H1 (cell line): ENCODE measurements at regions not wholly inside any gene's neighbourhood (a gene's known extent, or its start where the extent isn't known, plus 50 kb on each side); places are given as distances from the start of the nearest gene placed in this dataset.

Experiments used
- CTCF ChIA-PET: fragments of 300-600 bp; sonication (Branson Sonifier 250); formaldehyde crosslinking; loops from one replicate; lab custom pipeline; 2021; ENCODE audit not compliant: partially characterized antibody; lab: Charles Lee
- POLR2A ChIA-PET: fragments of 300-600 bp; sonication (Branson Sonifier 250); formaldehyde crosslinking; loops from one replicate; lab custom pipeline; 2021; ENCODE audit warnings: inconsistent platforms; ENCODE audit not compliant: partially characterized antibody; lab: Charles Lee
- DNase-seq, 2 experiments: peaks; one replicate each; pipeline versions ENCODE4 v3.0.0 to v3.0.0-alpha.2; 2010 to 2022; ENCODE audit warnings: low spot score in 2 of 2, low read depth in 1 of 2, mixed read lengths in 1 of 2
- FAIRE-seq: peaks from 2 replicates; lab custom pipeline; 2011; peaks lifted over from hg19 to GRCh38; lab: Jason Lieb, UNC
- H2AFZ ChIP-seq: 2 replicates; pipeline ENCODE4 v1.8.1; 2012; ENCODE audit warnings: low read length, inconsistent platforms
- H2AK5ac ChIP-seq: 2 replicates; pipeline ENCODE4 v1.6.1; 2013; ENCODE audit warnings: low read depth, low read length
- H2BK120ac ChIP-seq: replicated peaks from 2 replicates; pipeline ENCODE3; 2013; ENCODE audit warnings: low read depth, low read length, inconsistent platforms
- H2BK12ac ChIP-seq: 2 replicates; pipeline ENCODE4 v1.6.1; 2013; ENCODE audit warnings: low read depth, low read length
- H2BK15ac ChIP-seq: 2 replicates; pipeline ENCODE4 v1.6.1; 2013; ENCODE audit warnings: low read length
- H2BK20ac ChIP-seq: 2 replicates; pipeline ENCODE4 v1.6.1; 2013; ENCODE audit warnings: low read length
- H2BK5ac ChIP-seq: 2 replicates; pipeline ENCODE4 v1.6.1; 2013; ENCODE audit warnings: low read depth, low read length
- H3K14ac ChIP-seq: 2 replicates; pipeline ENCODE4 v1.6.1; 2013; ENCODE audit warnings: inconsistent platforms; ENCODE audit not compliant: insufficient read length
- H3K18ac ChIP-seq: 2 replicates; pipeline ENCODE4 v1.6.1; 2013; ENCODE audit warnings: low read length; ENCODE audit errors: extremely low read depth
- H3K23ac ChIP-seq: 2 replicates; pipeline ENCODE4 v1.6.1; 2013; ENCODE audit warnings: inconsistent platforms; ENCODE audit not compliant: insufficient read length
- H3K23me2 ChIP-seq: 2 replicates; pipeline ENCODE4 v1.6.1; 2013; ENCODE audit warnings: low read depth, low read length
- H3K27ac ChIP-seq: 2 replicates; pipeline ENCODE4 v1.6.1; 2011; ENCODE audit warnings: low read depth, low read length, inconsistent platforms
- H3K27me3 ChIP-seq, 4 experiments: replicated peaks in 1 of 4; 1 replicate in 1 of 4; 2 replicates in 3 of 4; pipeline versions ENCODE4 v1.6.1 to v1.8.1; 2011 to 2013; ENCODE audit warnings: low read length in 3 of 4, mild to moderate bottlenecking in 3 of 4, inconsistent platforms in 2 of 4, mixed read lengths in 2 of 4, moderate library complexity in 1 of 4; ENCODE audit not compliant: control insufficient read depth in 3 of 4, insufficient read depth in 3 of 4; ENCODE audit errors: extremely low read depth in 1 of 4
- H3K36me3 ChIP-seq, 4 experiments: 2 replicates each; pipeline versions ENCODE4 v1.6.1 to v1.8.1; 2011 to 2013; ENCODE audit warnings: mild to moderate bottlenecking in 4 of 4, low read length in 3 of 4, moderate library complexity in 2 of 4, control low read depth in 1 of 4, inconsistent platforms in 1 of 4; ENCODE audit not compliant: insufficient read depth in 4 of 4, control insufficient read depth in 2 of 4
- H3K4ac ChIP-seq: replicated peaks from 2 replicates; pipeline ENCODE3; 2013; ENCODE audit warnings: low read length, low read depth, mixed read lengths, inconsistent platforms; ENCODE audit not compliant: insufficient read length
- H3K4me1 ChIP-seq, 4 experiments: replicated peaks in 1 of 4; 1 replicate in 1 of 4; 2 replicates in 3 of 4; pipeline versions ENCODE4 v1.6.1 to v1.8.1; 2011 to 2013; ENCODE audit warnings: low read length in 3 of 4, inconsistent platforms in 2 of 4, mixed read lengths in 1 of 4; ENCODE audit not compliant: insufficient read depth in 4 of 4, control insufficient read depth in 3 of 4
- H3K4me2 ChIP-seq, 2 experiments: 2 replicates each; pipeline versions ENCODE4 v1.6.1 to v1.8.1; 2011 to 2013; ENCODE audit warnings: low read depth in 2 of 2, low read length in 2 of 2, control low read depth in 1 of 2, inconsistent platforms in 1 of 2, mild to moderate bottlenecking in 1 of 2; ENCODE audit not compliant: insufficient read depth in 1 of 2
- H3K4me3 ChIP-seq, 4 experiments: fragments of 200-600, 300-600 bp in 1 of 4; sonication (generic), shearing (Covaris generic), sonication (Bioruptor Twin) in 1 of 4; 2 replicates each; pipeline versions ENCODE4 v1.5.1 to v1.8.1; 2011 to 2016; ENCODE audit warnings: low read length in 4 of 4, low read depth in 3 of 4, control low read depth in 2 of 4, inconsistent platforms in 2 of 4, mild to moderate bottlenecking in 2 of 4, mixed read lengths in 1 of 4, moderate library complexity in 1 of 4; ENCODE audit not compliant: insufficient read depth in 2 of 4; ENCODE audit errors: extremely low read depth in 1 of 4
- H3K56ac ChIP-seq: replicated peaks from 2 replicates; pipeline ENCODE3; 2013; ENCODE audit warnings: low read depth, mild to moderate bottlenecking, mixed read lengths, low read length, inconsistent platforms; ENCODE audit not compliant: insufficient read length
- H3K79me1 ChIP-seq: 2 replicates; pipeline ENCODE4 v1.6.1; 2013; ENCODE audit warnings: low read depth, low read length, control low read depth
- H3K79me2 ChIP-seq, 2 experiments: 2 replicates each; pipeline versions ENCODE4 v1.6.1 to v1.8.1; 2012 to 2013; ENCODE audit warnings: low read length in 2 of 2, mild to moderate bottlenecking in 2 of 2, inconsistent platforms in 1 of 2; ENCODE audit not compliant: insufficient read depth in 2 of 2, control insufficient read depth in 1 of 2
- H3K9ac ChIP-seq, 4 experiments: replicated peaks in 1 of 4; 1 replicate in 1 of 4; 2 replicates in 3 of 4; pipeline versions ENCODE4 v1.6.1 to v1.8.1; 2011 to 2013; ENCODE audit warnings: low read depth in 3 of 4, low read length in 3 of 4, control low read depth in 2 of 4, mild to moderate bottlenecking in 2 of 4, moderate library complexity in 2 of 4, inconsistent platforms in 1 of 4; ENCODE audit errors: extremely low read depth in 1 of 4
- H3K9me3 ChIP-seq, 2 experiments: 2 replicates each; pipeline versions ENCODE4 v1.6.1 to v1.8.1; 2012 to 2013; ENCODE audit warnings: mild to moderate bottlenecking in 2 of 2, moderate library complexity in 2 of 2, control low read depth in 1 of 2, inconsistent platforms in 1 of 2, low read depth in 1 of 2, low read length in 1 of 2, mixed read lengths in 1 of 2; ENCODE audit not compliant: insufficient read depth in 2 of 2
- H4K20me1 ChIP-seq, 2 experiments: replicated peaks in 1 of 2; 2 replicates each; pipeline versions ENCODE3 to v1.8.1; 2011 to 2013; ENCODE audit warnings: inconsistent platforms in 2 of 2, low read length in 2 of 2, mild to moderate bottlenecking in 1 of 2; ENCODE audit not compliant: insufficient read depth in 2 of 2, control insufficient read depth in 1 of 2
- H4K5ac ChIP-seq: 2 replicates; pipeline ENCODE4 v1.6.1; 2013; ENCODE audit warnings: low read length, low read depth, mixed read lengths, inconsistent platforms; ENCODE audit not compliant: insufficient read length
- H4K8ac ChIP-seq: 2 replicates; pipeline ENCODE4 v1.8.0; 2013; ENCODE audit warnings: mild to moderate bottlenecking, moderate library complexity, low read length, inconsistent platforms; ENCODE audit not compliant: insufficient read depth; ENCODE audit errors: extremely low read depth
- H4K91ac ChIP-seq: replicated peaks from 2 replicates; pipeline ENCODE3; 2013; ENCODE audit warnings: low read length, mixed read lengths, inconsistent platforms; ENCODE audit not compliant: insufficient read length
- BACH1 ChIP-seq: IDR thresholded peaks from 2 replicates; pipeline ENCODE4 v1.6.1; 2012; ENCODE audit warnings: low read length, improper control_type of control experiment
- CBX8 ChIP-seq: fragments of 300-800, 300-1000 bp; sonication (generic); IDR thresholded peaks from 2 replicates; pipeline ENCODE4 v1.7.1; 2016; ENCODE audit warnings: low read depth, low read length, borderline replicate concordance
- EP300 ChIP-seq, 2 experiments: IDR thresholded peaks; 1 replicate in 1 of 2; 2 replicates in 1 of 2; pipeline ENCODE4 v1.6.1; 2011 to 2012; ENCODE audit warnings: low read depth in 2 of 2, low read length in 2 of 2, mild to moderate bottlenecking in 2 of 2, borderline replicate concordance in 1 of 2, inconsistent platforms in 1 of 2, moderate library complexity in 1 of 2
- EZH2 ChIP-seq: fragments of 200-600 bp; sonication (generic); IDR thresholded peaks from 2 replicates; pipeline ENCODE4 v1.7.1; 2012; ENCODE audit warnings: low read depth, mild to moderate bottlenecking, moderate library complexity, low read length, inconsistent platforms; ENCODE audit not compliant: severe bottlenecking
- FOSL1 ChIP-seq: IDR thresholded peaks from 2 replicates; pipeline ENCODE4 v1.6.1; 2011; ENCODE audit warnings: mild to moderate bottlenecking, low read depth, low read length, moderate library complexity; ENCODE audit not compliant: insufficient read depth
- GABPA ChIP-seq: IDR thresholded peaks from 2 replicates; pipeline ENCODE4 v1.6.1; 2011; ENCODE audit warnings: mild to moderate bottlenecking, low read length, moderate library complexity, borderline replicate concordance; ENCODE audit not compliant: insufficient read depth
- KDM4A ChIP-seq: IDR thresholded peaks from one replicate; pipeline ENCODE4 v1.7.1; 2012; ENCODE audit warnings: low read depth, mild to moderate bottlenecking, moderate library complexity, low read length, inconsistent platforms; ENCODE audit not compliant: severe bottlenecking
- MAFK ChIP-seq: IDR thresholded peaks from 2 replicates; pipeline ENCODE4 v1.6.1; 2012; ENCODE audit warnings: low read depth, mild to moderate bottlenecking, improper control_type of control experiment, low read length
- PHF8 ChIP-seq: fragments of 200-600 bp; sonication (generic); conservative IDR thresholded peaks from 2 replicates; pipeline ENCODE4 v1.7.1; 2012; ENCODE audit warnings: low read depth, mild to moderate bottlenecking, inconsistent platforms, low read length, moderate library complexity
- RBBP5 ChIP-seq: IDR thresholded peaks from 2 replicates; pipeline ENCODE4 v1.7.1; 2012; ENCODE audit warnings: low read depth, mild to moderate bottlenecking, inconsistent platforms, low read length, moderate library complexity, borderline replicate concordance
- RXRA ChIP-seq: IDR thresholded peaks from 2 replicates; pipeline ENCODE4 v1.6.1; 2011; ENCODE audit warnings: low read depth, mild to moderate bottlenecking, low read length, moderate library complexity; ENCODE audit not compliant: insufficient read depth
- SIRT6 ChIP-seq: IDR thresholded peaks from one replicate; pipeline ENCODE4 v1.7.1; 2012; ENCODE audit warnings: low read length, inconsistent platforms
- SIX5 ChIP-seq: IDR thresholded peaks from 2 replicates; pipeline ENCODE4 v1.6.1; 2011; ENCODE audit warnings: mild to moderate bottlenecking, low read depth, low read length
- SRF ChIP-seq: IDR thresholded peaks from 2 replicates; pipeline ENCODE4 v1.6.1; 2011; ENCODE audit warnings: mild to moderate bottlenecking, low read depth, low read length, moderate library complexity
- TAF1 ChIP-seq: IDR thresholded peaks from 2 replicates; pipeline ENCODE4 v1.6.1; 2011; ENCODE audit warnings: mild to moderate bottlenecking, low read depth, low read length
- TEAD4 ChIP-seq: IDR thresholded peaks from 2 replicates; pipeline ENCODE4 v1.6.1; 2012; ENCODE audit warnings: low read depth, low read length, inconsistent platforms, mixed read lengths
- WGBS, 2 experiments: shearing (Covaris generic) in 1 of 2; methylation state at CpG; one replicate each; pipeline versions ENCODE4 v1.1.6 to v1.1.7; 2013 to 2015; ENCODE audit warnings: low lambda C conversion rate in 2 of 2, mixed read lengths in 2 of 2, inconsistent platforms in 1 of 2, low coverage in 1 of 2, missing lambda C conversion rate in 1 of 2; ENCODE audit not compliant: insufficient replicate concordance in 2 of 2, insufficient coverage in 1 of 2, insufficient read length in 1 of 2; ENCODE audit errors: extremely low coverage in 1 of 2, missing lambda C conversion rate in 1 of 2; 5-methylcytosine and 5-hydroxymethylcytosine counted together

GRCh38 chr19:27635401-27635800 lies 1577.5 kb downstream of the UQCRFS1 start:
- Histone ChIP-seq H3K56ac (no peak overlapping the region), H3K36me3 (no peaks in the 10 kb centered on the region), H2BK5ac (no peak overlapping the region), H4K5ac (no peak overlapping the region), H3K9me3 (peaks cover 37 to 42% of the 10 kb centered on the region in 2 experiments), H3K4ac (no peak overlapping the region), H3K79me2 (no peaks in the 10 kb centered on the region), H2BK20ac (no peak overlapping the region), H3K27me3 (no peaks in the 10 kb centered on the region), H4K8ac (no peak overlapping the region), H3K4me2 (no peak overlapping the region), H3K18ac (no peak overlapping the region), H4K91ac (no peak overlapping the region), H3K79me1 (no peaks in the 10 kb centered on the region), H3K23ac (no peak overlapping the region), H2BK12ac (no peak overlapping the region), H3K27ac (no peak overlapping the region), H3K4me3 (no peak overlapping the region), H2AK5ac (no peak overlapping the region), H2BK120ac (no peak overlapping the region), H2BK15ac (no peak overlapping the region), H4K20me1 (no peaks in the 10 kb centered on the region), H3K23me2 (no peaks in the 10 kb centered on the region), H2AFZ (no peak overlapping the region), H3K9ac (no peak overlapping the region), H3K14ac (no peak overlapping the region), H3K4me1 (no peaks in the 10 kb centered on the region)
- DNase-seq (no peak), FAIRE-seq (no peak)
- POLR2A ChIA-PET = no interaction called here
- CTCF ChIA-PET = no interaction called here
- no CpG with 5 or more reads among the region's 1 CpG for WGBS, 2 experiments
- no peak for TF ChIP-seq TAF1
- TF ChIP-seq RXRA = no peak
- TF ChIP-seq BACH1 = no peak
- TF ChIP-seq FOSL1 = no peak
- TF ChIP-seq SRF = no peak
- no peak for TF ChIP-seq EZH2
- no peak for TF ChIP-seq CBX8
- no peak for TF ChIP-seq EP300 (IDR thresholded peaks at IDR 0.05; ENCODE audit: borderline replicate concordance in 1 of 2, low read depth in 2 of 2, low read length in 2 of 2)
- no peak for TF ChIP-seq KDM4A
- TF ChIP-seq SIRT6 = no peak
- no peak for TF ChIP-seq PHF8
- TF ChIP-seq TEAD4 = no peak
- TF ChIP-seq GABPA = no peak
- no peak for TF ChIP-seq MAFK
- TF ChIP-seq SIX5 = no peak
- TF ChIP-seq RBBP5 = no peak
